SKM-1 treated with dmso at 0.1 percent for 144 hours (cell line): ENCODE measurements at regions not wholly inside any gene's neighbourhood (a gene's known extent, or its start where the extent isn't known, plus 50 kb on each side); places are given as distances from the start of the nearest gene placed in this dataset.

ENCODE experiments used
- DNase-seq: peaks from one replicate; lab custom pipeline; 2025; ENCODE audit not compliant: unreplicated experiment; lab: John Stamatoyannopoulos, UW

- no peak for DNase-seq
Observed at GRCh38 chr2:121895723-121896571, 140.5 kb downstream of the TSN start.

DNA sequence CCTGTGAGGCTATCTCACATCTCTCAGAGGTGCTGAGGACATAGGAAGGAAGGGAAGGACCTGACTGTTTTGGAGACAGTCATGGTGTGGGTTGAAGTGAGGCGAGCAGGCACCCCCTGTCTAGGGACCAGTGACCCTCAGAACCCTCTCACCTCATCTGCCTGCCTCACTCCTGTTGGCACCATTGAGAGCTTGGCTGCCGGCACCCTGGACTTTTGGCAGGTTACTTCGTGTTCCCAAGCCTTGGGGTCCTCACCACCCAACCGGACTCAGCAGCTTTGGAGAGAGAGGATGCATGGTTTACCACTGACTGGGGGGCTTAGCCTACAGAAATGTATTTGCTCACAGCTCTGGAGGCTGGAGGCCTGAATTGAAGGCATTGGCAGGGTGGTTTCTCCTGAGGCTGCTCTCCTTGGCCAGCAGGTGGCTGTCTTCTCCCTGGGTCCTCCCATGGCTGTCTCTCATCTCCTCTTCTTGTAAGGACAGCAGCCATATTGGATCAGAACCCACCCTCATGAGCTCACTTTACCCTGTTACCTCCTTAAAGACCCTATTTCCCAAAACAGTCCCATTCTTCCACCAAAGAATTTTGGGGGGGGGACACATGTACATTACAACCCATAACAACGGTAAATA is 142.0 kb downstream of the TSN start:
- peak; percentile 52 for DNase-seq

DNA sequence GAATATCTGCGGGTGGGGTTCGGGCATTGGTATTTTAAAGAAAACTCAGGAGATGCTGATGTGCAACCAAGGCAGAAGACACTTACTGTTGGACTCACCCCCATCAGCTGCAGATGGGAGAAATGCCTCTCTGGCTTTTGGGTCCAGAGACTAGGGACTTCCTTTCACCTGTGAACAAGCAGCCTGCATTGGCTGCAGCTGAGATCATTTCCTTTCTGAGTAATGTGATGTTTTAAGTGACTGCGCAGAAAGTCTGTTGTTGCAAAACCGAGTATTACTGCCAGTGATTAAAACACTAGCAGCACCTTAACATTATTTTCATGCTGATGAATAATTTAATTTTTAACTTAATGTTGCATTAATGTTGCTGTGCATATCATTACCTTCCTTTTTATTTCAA is 143.0 kb downstream of the TSN start:
- no peak for DNase-seq

- no peak for DNase-seq
Observed at GRCh38 chr2:121900391-121900790, 144.9 kb downstream of the TSN start.

- peak; percentile 65 for DNase-seq
Observed at GRCh38 chr2:121902171-121902591, 146.7 kb downstream of the TSN start.

GRCh38 chr2:121902616-121903015 is 147.2 kb downstream of the TSN start:
- DNase-seq = peak; percentile 62

- no peak for DNase-seq
Observed at GRCh38 chr2:121903037-121903689, 147.7 kb downstream of the TSN start.

GRCh38 chr2:121904656-121905055 is 149.2 kb downstream of the TSN start:
- no peak for DNase-seq

DNA sequence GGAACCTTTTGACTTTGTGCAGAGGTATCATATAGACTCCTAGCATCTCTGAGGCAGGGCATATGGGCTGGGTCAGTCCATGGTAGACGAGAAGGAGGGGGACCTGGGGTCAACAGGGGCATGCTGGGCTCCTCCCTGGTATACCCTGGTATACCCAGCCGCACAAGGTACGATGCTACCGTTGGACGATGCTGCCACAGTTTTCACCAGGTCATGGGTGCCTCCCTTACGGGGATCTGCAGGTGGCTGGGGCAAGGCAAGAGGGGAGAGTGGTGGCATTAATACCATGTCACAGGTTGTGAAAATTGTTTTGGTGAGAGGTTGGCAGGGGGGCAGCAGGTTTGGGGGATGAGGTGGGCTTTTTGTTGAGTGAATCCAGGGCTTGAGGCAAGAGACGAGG is 149.8 kb downstream of the TSN start:
- DNase-seq = no peak

DNA sequence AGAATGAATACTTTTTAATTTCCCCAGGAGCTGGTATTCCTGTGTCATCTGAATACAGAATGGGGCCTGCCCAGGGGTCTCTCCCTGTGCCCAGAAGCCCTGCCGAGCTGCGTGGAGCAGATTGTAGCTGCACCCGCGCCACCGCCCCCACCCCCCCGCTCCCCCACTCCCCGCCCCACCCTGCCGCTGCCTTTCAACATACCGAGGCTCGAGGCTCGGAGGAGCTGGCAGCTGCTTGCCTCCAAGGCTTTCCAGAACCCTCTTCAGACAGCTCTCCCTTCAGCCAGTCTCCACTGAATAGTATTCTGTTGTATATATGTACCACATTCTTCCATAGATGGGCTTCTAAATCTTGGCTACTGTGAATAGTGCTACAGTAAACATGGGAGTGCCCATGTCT is 150.7 kb downstream of the TSN start:
- DNase-seq = no peak

- no peak for DNase-seq
Observed at GRCh38 chr2:121907928-121908327, 152.5 kb downstream of the TSN start.

- no peak for DNase-seq
Observed at GRCh38 chr2:121910139-121910538, 154.7 kb downstream of the TSN start.

DNA sequence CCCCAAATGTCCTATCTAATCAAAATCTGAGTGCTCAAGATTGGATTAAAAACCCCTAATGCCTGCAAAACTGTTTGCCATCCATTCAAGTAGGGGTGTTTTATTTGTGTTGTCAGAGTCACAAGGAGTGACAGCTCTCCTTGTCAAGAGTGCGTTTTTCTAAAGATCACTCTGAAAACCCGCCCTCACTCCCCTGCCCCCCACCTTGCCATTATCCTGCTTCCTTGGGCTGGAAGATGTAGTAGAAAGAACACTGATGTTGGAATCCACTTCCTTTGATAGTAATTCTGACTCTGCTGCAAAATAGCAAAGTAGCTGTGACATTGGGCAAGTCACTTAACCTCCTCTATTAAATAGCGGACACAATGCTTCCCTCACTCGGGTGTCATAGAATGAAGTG is 155.6 kb downstream of the TSN start:
- no peak for DNase-seq

DNA sequence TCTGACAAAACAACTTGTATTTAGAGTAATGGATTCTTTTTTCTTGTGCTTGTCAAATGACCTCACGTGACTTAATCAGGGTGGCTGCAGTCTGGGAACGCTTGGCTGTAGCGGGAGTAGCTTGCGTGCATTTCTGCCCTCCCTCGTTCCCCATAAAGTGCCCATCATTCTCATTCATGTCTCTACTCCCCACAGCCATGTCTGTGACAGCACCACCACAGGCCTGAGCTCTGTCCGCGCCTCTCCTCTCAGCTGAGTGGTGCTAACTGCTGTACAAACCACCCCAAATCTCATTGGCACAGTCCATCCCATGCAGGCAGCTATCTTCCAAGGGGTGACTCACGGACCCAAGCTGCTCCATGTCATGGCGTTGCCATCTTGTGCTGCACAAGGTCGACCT is 161.7 kb downstream of the TSN start:
- DNase-seq = no peak

DNA sequence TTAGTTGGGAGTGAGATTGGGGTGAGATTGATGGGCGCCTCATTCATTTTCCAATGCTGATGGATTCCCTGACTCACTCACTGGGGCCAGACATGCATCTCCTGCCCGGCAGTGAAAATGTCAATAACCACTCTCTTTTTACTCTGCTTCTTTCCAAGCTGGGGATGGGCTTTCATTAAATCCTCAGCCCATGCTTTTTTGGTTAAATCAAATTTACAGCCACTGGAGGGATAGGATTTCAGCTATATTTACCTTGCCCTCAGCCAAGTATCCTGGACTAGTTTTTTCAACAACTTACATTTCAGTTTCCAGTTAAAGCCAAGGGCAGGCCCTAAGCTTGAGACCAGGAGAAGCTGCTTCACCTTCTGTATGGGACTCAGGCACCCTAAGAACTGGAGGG is 162.8 kb downstream of the TSN start:
- no peak for DNase-seq

DNA sequence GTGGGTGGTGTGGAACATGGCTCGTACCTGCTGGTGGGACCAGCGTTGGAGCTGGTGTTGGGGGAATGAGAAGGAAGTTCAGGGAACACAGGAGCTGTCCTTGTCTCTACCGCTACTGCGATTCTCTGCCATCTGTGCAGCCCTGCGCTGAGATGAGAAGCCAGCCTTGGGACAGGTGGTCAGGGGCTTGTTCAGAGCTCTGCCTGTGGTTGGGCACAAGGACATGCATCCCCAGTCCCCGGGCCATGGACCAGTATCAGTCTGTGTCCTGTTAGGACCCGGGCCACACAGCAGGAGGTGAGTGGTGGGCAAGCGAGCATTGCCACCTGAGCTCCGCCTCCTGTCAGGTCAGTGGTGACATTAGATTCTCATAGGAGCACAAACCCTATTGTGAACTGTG is 164.4 kb downstream of the TSN start:
- DNase-seq = no peak

GRCh38 chr2:121925466-121925865 is 170.0 kb downstream of the TSN start:
- no peak for DNase-seq

GRCh38 chr2:121943285-121943684 is 187.8 kb downstream of the TSN start:
- DNase-seq = no peak

DNA sequence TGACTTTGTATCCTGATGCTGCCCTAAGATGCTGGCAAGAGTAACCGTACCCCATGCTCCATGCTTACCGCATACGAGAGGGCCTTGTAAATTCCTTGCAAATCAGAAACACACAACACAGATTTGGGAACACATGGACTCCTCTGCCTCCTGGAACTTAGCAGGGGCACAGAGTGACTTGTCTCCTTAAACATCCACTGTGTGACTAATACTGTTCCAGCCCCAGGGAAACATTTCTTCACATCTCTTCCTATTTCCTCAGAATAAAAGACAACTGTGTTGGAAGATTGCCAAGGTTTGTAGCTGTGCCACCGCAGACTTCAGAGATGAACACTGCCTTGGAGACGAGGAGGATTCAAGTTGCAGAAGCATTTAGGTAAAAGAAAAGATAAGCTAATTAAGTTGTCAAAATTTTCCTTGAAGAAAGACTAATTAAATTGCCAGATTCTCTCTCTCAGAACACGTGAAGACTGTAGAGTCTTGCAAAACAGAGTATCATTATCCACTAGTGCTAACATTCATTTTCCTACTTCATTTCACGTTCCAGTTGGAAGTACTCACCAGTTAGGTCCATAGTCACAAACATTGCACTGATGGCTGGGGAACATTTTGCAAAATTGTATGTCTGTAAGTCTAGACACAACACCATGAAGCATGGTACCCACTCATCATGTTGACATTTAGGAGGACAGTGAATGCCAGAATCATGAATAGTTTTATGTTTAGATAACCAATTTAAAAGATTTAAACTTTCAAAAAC is 188.8 kb downstream of the TSN start:
- DNase-seq = peak; percentile 74

- no peak for DNase-seq
Observed at GRCh38 chr2:121947674-121948073, 192.2 kb downstream of the TSN start.

- no peak for DNase-seq
Observed at GRCh38 chr2:121949271-121949670, 193.8 kb downstream of the TSN start.
